ENCODE measurements at regions not wholly inside any gene's neighbourhood (a gene's known extent, or its start where the extent isn't known, plus 50 kb on each side); places are given as distances from the start of the nearest gene placed in this dataset.

DNA sequence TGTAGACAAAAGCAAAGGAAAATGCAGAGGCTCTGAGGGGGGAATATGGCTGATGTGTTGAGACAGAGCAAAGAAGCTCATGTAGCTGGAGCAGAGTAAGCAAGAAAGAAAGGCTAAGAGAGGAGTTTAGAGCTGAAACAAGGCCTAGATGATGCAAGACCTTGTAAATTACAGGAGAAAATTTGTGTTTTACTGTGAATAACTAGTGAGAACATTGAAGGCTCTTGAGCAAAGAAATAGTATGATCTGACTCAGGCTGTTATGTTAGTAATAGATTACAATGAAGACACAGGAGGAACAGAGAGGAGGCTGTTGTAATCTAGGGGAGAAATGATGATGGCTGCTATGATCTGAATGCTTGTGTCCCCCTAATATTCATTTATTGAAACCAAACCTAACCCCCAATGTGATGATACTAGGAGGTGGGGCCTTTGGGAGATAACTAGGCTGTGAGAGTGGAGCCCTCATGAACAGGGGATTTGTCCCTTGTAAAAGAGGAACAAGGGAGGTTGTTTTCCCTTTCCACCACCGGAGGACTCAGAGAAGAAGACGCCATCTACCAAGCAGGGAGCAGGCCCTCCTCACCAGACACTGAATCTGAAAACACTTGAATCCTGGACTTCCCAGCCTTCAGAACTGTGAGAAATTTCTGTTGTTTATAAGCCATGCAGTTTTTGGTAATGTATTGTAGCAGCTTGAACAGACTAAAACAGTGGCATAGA lies 394.9 kb downstream of the HTR7 start:
- H3K4me2 ChIP-seq (ENCODE audit: low read length) = no peak overlapping the region
- no peak overlapping the region for H3K4me3 ChIP-seq (ENCODE audit: low read length)
- no peaks in the 10 kb centered on the region for H3K27me3 ChIP-seq (ENCODE audit: control insufficient read depth, insufficient read depth, low read length)
- no peaks in the 10 kb centered on the region for H3K36me3 ChIP-seq (ENCODE audit: insufficient read depth, low read length)
- no peaks in the 10 kb centered on the region for H3K4me1 ChIP-seq (ENCODE audit: control insufficient read depth, insufficient read depth, low read length)
- H3K9ac ChIP-seq (ENCODE audit: low read depth, low read length) = no peak overlapping the region
- H3K9me3 ChIP-seq (replicated peaks; ENCODE audit: low read length) = no peaks in the 10 kb centered on the region

DNA sequence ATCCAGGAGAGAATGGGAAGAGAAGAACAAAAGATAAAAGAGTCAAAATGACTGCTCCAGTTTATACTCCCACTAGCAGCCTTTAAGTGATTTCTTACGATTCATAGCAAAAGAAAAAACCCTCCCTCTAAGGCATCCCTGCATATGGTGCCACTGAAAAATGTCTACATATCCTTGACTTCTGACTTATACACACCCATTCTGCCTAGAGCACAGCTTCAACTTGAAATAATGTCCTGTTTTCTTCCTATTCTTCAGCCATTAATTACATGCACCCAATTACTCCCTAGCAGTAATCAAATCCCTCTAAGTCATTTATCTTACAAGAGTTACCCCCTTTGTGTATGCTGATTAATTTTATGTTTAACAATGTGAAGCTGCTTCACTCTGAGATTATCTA lies 393.5 kb downstream of the HTR7 start:
- H3K9ac ChIP-seq (ENCODE audit: low read depth, low read length) = no peak overlapping the region
- H3K9me3 ChIP-seq (replicated peaks; ENCODE audit: low read length) = no peaks in the 10 kb centered on the region
- no peak overlapping the region for H3K4me2 ChIP-seq (ENCODE audit: low read length)
- no peaks in the 10 kb centered on the region for H3K27me3 ChIP-seq (ENCODE audit: control insufficient read depth, insufficient read depth, low read length)
- H3K4me1 ChIP-seq (ENCODE audit: control insufficient read depth, insufficient read depth, low read length) = no peaks in the 10 kb centered on the region
- H3K36me3 ChIP-seq (ENCODE audit: insufficient read depth, low read length) = no peaks in the 10 kb centered on the region
- no peak overlapping the region for H3K4me3 ChIP-seq (ENCODE audit: low read length)

DNA sequence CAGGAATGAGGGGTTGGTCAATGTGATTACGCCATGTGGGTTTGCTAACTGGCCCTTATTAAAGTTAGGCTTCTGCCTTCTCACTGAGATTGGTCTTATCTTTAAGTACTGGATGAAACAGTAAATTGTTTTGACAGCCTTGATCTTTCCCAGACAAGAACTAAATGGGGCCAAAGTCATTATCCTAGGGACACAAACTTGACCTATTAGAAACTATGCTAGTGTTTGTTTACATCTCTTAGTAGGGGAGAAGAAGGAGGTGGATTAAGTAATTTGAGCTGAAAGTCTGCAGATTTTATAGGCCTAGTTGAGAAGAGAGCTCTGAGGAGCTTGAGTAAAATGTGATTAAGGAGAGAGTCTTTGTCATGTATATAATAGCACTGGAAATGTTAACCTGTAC lies 386.9 kb downstream of the HTR7 start:
- Histone ChIP-seq H3K36me3 (ENCODE audit: insufficient read depth, low read length) (no peaks in the 10 kb centered on the region), H3K4me1 (ENCODE audit: control insufficient read depth, insufficient read depth, low read length) (no peaks in the 10 kb centered on the region), H3K4me2 (ENCODE audit: low read length) (no peak overlapping the region), H3K9ac (ENCODE audit: low read depth, low read length) (no peak overlapping the region), H3K9me3 (replicated peaks; ENCODE audit: low read length) (no peaks in the 10 kb centered on the region), H3K4me3 (ENCODE audit: low read length) (no peak overlapping the region), H3K27me3 (ENCODE audit: control insufficient read depth, insufficient read depth, low read length) (no peaks in the 10 kb centered on the region)

DNA sequence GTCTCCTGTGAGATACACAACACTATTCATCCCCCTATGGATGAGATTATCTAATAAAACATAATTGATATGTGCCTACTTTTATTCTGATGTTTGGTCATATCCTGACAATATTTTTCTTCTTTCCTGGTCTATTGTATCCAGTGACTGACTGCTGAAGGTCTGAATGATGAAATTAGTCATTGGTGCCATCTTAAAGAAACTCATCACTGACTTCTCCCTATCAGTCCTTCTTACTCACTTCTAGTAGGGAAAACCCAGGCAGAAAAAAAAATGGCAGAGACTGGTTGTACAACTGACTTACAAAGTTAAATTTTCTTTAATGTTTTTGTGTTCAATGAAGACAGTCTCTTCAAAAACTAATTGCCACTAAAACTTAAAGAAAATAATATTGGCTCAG lies 377.4 kb downstream of the HTR7 start:
- no peak overlapping the region for H3K4me2 ChIP-seq (ENCODE audit: low read length)
- H3K27me3 ChIP-seq (ENCODE audit: control insufficient read depth, insufficient read depth, low read length) = no peaks in the 10 kb centered on the region
- H3K36me3 ChIP-seq (ENCODE audit: insufficient read depth, low read length) = no peaks in the 10 kb centered on the region
- H3K9ac ChIP-seq (ENCODE audit: low read depth, low read length) = no peak overlapping the region
- H3K9me3 ChIP-seq (replicated peaks; ENCODE audit: low read length) = no peaks in the 10 kb centered on the region
- no peak overlapping the region for H3K4me3 ChIP-seq (ENCODE audit: low read length)
- no peaks in the 10 kb centered on the region for H3K4me1 ChIP-seq (ENCODE audit: control insufficient read depth, insufficient read depth, low read length)

- H3K4me2 ChIP-seq (ENCODE audit: low read length) = no peak overlapping the region
- H3K27me3 ChIP-seq (ENCODE audit: control insufficient read depth, insufficient read depth, low read length) = peaks cover 3% of the 10 kb centered on the region
- H3K4me3 ChIP-seq (ENCODE audit: low read length) = no peak overlapping the region
- no peaks in the 10 kb centered on the region for H3K9me3 ChIP-seq (replicated peaks; ENCODE audit: low read length)
- H3K4me1 ChIP-seq (ENCODE audit: control insufficient read depth, insufficient read depth, low read length) = no peaks in the 10 kb centered on the region
- no peaks in the 10 kb centered on the region for H3K36me3 ChIP-seq (ENCODE audit: insufficient read depth, low read length)
- H3K9ac ChIP-seq (ENCODE audit: low read depth, low read length) = no peak overlapping the region
These were observed 376.4 kb downstream of the HTR7 start for GRCh38 chr10:90481326-90481923.

- no peak overlapping the region for H3K9ac ChIP-seq (ENCODE audit: low read depth, low read length)
- H3K9me3 ChIP-seq (replicated peaks; ENCODE audit: low read length) = no peaks in the 10 kb centered on the region
- no peak overlapping the region for H3K4me3 ChIP-seq (ENCODE audit: low read length)
- H3K27me3 ChIP-seq (ENCODE audit: control insufficient read depth, insufficient read depth, low read length) = peaks cover 11% of the 10 kb centered on the region
- no peaks in the 10 kb centered on the region for H3K4me1 ChIP-seq (ENCODE audit: control insufficient read depth, insufficient read depth, low read length)
- no peak overlapping the region for H3K4me2 ChIP-seq (ENCODE audit: low read length)
- H3K36me3 ChIP-seq (ENCODE audit: insufficient read depth, low read length) = no peaks in the 10 kb centered on the region
These were observed 373.3 kb downstream of the HTR7 start for GRCh38 chr10:90484518-90484917.

DNA sequence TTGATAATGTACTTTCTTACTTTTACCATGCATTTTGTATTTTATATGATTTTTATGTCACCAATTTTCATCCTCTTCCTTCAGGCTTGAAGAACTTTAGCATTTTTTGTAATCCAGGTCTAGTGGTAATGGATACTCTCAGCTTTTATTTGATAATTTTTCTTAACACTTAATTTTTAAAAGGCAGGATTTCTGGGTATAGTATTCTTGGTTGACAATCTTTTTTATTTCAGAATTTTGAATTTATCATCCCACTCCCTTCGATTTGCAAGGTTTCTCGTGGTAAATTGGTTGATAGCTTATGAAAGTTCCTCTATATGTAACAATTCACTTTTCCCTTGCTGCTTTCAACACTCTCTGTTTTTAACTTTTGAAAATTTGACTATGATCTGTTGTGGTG lies 363.7 kb downstream of the HTR7 start:
- Histone ChIP-seq H3K9ac (ENCODE audit: low read depth, low read length) (no peak overlapping the region), H3K9me3 (replicated peaks; ENCODE audit: low read length) (no peaks in the 10 kb centered on the region)

GRCh38 chr10:90504172-90504571 lies 353.7 kb downstream of the HTR7 start:
- Histone ChIP-seq H3K9me3 (replicated peaks; ENCODE audit: low read length) (no peaks in the 10 kb centered on the region), H3K9ac (ENCODE audit: low read depth, low read length) (no peak overlapping the region), H3K27me3 (ENCODE audit: control insufficient read depth, insufficient read depth, low read length) (peaks cover 9% of the 10 kb centered on the region), H3K4me3 (ENCODE audit: low read length) (no peak overlapping the region), H3K4me2 (ENCODE audit: low read length) (no peak overlapping the region), H3K4me1 (ENCODE audit: control insufficient read depth, insufficient read depth, low read length) (no peaks in the 10 kb centered on the region), H3K36me3 (ENCODE audit: insufficient read depth, low read length) (no peaks in the 10 kb centered on the region)

More for the DNA sequence above, 363.7 kb downstream of the HTR7 start:
- Histone ChIP-seq H3K4me1 (ENCODE audit: control insufficient read depth, insufficient read depth, low read length) (no peaks in the 10 kb centered on the region), H3K4me2 (ENCODE audit: low read length) (no peak overlapping the region), H3K36me3 (ENCODE audit: insufficient read depth, low read length) (no peaks in the 10 kb centered on the region), H3K4me3 (ENCODE audit: low read length) (no peak overlapping the region), H3K27me3 (ENCODE audit: control insufficient read depth, insufficient read depth, low read length) (no peaks in the 10 kb centered on the region)

GRCh38 chr10:90526721-90527120 lies 331.1 kb downstream of the HTR7 start:
- Histone ChIP-seq H3K4me3 (ENCODE audit: low read length) (no peak overlapping the region), H3K4me2 (ENCODE audit: low read length) (no peak overlapping the region), H3K9me3 (replicated peaks; ENCODE audit: low read length) (no peaks in the 10 kb centered on the region), H3K36me3 (ENCODE audit: insufficient read depth, low read length) (no peaks in the 10 kb centered on the region), H3K9ac (ENCODE audit: low read depth, low read length) (no peak overlapping the region), H3K27me3 (ENCODE audit: control insufficient read depth, insufficient read depth, low read length) (peaks cover 4% of the 10 kb centered on the region), H3K4me1 (ENCODE audit: control insufficient read depth, insufficient read depth, low read length) (no peaks in the 10 kb centered on the region)

GRCh38 chr10:90530521-90530920 lies 327.3 kb downstream of the HTR7 start:
- no peak overlapping the region for H3K4me2 ChIP-seq (ENCODE audit: low read length)
- no peak overlapping the region for H3K4me3 ChIP-seq (ENCODE audit: low read length)
- peaks cover 4% of the 10 kb centered on the region for H3K27me3 ChIP-seq (ENCODE audit: control insufficient read depth, insufficient read depth, low read length)
- H3K9me3 ChIP-seq (replicated peaks; ENCODE audit: low read length) = no peaks in the 10 kb centered on the region
- no peaks in the 10 kb centered on the region for H3K4me1 ChIP-seq (ENCODE audit: control insufficient read depth, insufficient read depth, low read length)
- no peaks in the 10 kb centered on the region for H3K36me3 ChIP-seq (ENCODE audit: insufficient read depth, low read length)
- H3K9ac ChIP-seq (ENCODE audit: low read depth, low read length) = no peak overlapping the region

- H3K4me2 ChIP-seq (ENCODE audit: low read length) = no peak overlapping the region
- no peaks in the 10 kb centered on the region for H3K36me3 ChIP-seq (ENCODE audit: insufficient read depth, low read length)
- H3K9me3 ChIP-seq (replicated peaks; ENCODE audit: low read length) = no peaks in the 10 kb centered on the region
- H3K27me3 ChIP-seq (ENCODE audit: control insufficient read depth, insufficient read depth, low read length) = peaks cover 14% of the 10 kb centered on the region
- no peaks in the 10 kb centered on the region for H3K4me1 ChIP-seq (ENCODE audit: control insufficient read depth, insufficient read depth, low read length)
- no peak overlapping the region for H3K9ac ChIP-seq (ENCODE audit: low read depth, low read length)
- H3K4me3 ChIP-seq (ENCODE audit: low read length) = no peak overlapping the region
These were observed 300.5 kb downstream of the HTR7 start for GRCh38 chr10:90557385-90557784.

GRCh38 chr10:90560331-90560730 lies 297.5 kb downstream of the HTR7 start:
- no peak overlapping the region for H3K4me2 ChIP-seq (ENCODE audit: low read length)
- H3K9ac ChIP-seq (ENCODE audit: low read depth, low read length) = no peak overlapping the region
- H3K4me3 ChIP-seq (ENCODE audit: low read length) = no peak overlapping the region
- H3K36me3 ChIP-seq (ENCODE audit: insufficient read depth, low read length) = no peaks in the 10 kb centered on the region
- no peaks in the 10 kb centered on the region for H3K4me1 ChIP-seq (ENCODE audit: control insufficient read depth, insufficient read depth, low read length)
- H3K27me3 ChIP-seq (ENCODE audit: control insufficient read depth, insufficient read depth, low read length) = peaks cover 6% of the 10 kb centered on the region
- no peaks in the 10 kb centered on the region for H3K9me3 ChIP-seq (replicated peaks; ENCODE audit: low read length)

All from skeletal muscle satellite cell (primary cell).